Putamen (tissue), 1 donor: ENCODE measurements at regions not wholly inside any gene's neighbourhood (a gene's known extent, or its start where the extent isn't known, plus 50 kb on each side); places are given as distances from the start of the nearest gene placed in this dataset.
"Not testable (repeated sequence)": the region's sequence is repeated elsewhere in the genome, so short reads cannot be mapped to it uniquely, and the experiment has no call there.

Experiments used
- DNase-seq: peaks from one replicate; pipeline ENCODE4 v3.0.0-alpha.2; 2016; ENCODE audit warnings: low spot score

DNA sequence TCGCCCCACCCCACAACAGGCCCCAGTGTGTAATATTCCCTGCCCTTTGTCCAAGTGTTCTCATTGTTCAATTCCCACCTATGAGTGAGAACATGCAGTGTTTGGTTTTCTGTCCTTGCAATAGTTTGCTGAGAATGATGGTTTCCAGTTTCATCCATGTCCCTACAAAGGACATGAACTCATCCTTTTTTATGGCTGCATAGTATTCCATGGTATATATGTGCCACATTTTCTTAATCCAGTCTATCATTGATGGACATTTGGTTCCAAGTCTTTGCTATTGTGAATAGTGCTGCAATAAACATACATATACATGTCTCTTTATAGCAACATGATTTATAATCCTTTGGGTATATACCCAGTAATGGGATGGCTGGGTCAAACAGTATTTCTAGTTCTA, 132.7 kb downstream of the SNX10 start:
- not testable (repeated sequence) for DNase-seq

DNA sequence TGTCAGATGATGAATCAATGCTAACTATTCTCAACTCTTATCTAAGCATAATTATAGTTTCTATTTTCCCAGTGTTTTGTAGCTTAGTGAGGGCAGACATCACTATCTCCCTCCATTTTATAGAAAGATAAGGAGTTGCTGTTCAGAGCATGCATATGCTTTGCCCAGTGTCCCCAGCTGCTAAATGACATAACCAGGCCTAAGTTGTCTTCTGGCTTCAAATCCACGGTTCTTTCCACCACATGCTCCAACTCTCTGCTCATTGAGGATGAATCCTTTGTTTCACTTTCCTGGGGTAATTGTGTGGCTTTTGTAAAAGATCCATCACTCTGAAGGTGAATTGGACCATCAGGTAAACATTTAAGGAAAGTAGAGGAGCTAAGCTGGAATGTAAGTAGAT, 134.0 kb downstream of the SNX10 start:
- DNase-seq = no peak

DNA sequence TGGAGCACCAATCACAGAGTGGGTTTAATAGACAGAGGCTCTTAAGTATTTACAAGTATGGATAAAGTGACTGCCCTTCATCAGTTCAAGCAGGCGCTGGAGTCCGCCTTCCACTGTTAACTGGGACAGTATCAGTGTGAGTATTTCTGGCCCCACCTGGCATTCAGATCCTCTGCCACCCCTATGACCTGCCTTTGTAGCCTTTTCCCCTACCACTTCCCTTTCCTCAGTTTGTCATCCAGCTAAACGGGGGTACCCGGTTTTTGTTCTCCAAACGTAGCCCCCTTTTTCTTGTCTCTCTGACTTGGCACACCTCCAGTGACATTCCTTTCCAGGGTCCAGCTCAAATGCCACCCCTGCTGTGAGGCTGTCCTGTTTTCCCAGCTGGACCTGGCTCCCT, 134.4 kb downstream of the SNX10 start:
- DNase-seq = no peak

DNA sequence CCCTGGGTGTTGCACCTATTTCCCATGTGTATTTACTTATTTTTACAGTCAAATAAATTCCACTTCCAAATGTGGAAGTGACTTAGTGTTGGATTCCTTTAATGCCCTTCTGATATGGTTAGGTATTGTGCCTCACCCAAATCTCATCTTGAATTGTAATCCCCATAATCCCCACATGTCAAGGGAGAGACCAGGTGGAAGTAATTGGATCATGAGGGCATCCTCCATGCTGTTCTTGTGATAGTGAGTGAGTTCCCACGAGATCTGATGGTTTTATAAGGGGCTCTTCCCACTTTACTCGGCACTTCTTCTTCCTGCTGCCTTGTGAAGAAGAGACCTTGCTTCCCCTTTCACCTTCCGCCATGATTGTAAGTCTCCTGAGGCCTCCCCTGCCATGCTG, 136.9 kb downstream of the SNX10 start:
- no peak for DNase-seq

DNA sequence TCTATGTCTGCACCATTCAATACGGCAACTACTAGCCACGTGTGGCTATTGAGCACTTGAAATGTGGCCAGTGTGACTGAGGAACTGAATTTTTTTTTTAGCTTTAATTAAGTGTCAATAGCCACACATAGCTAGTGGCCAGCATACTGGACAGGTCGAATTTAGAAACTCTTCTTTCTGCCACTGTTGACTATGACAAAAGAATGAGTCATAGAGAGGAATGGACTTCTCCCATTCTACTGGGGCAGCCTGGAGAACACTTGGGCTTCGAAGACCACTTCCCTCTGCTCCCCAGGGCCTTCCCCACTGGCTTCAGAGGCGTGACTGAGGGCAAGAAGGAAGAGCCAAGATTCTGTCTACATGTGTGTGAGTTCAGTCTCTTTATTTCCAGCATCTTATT, 137.5 kb downstream of the SNX10 start:
- no peak for DNase-seq

- DNase-seq = no peak
These were observed 143.3 kb downstream of the SNX10 start for GRCh38 chr7:26434974-26435373.

DNA sequence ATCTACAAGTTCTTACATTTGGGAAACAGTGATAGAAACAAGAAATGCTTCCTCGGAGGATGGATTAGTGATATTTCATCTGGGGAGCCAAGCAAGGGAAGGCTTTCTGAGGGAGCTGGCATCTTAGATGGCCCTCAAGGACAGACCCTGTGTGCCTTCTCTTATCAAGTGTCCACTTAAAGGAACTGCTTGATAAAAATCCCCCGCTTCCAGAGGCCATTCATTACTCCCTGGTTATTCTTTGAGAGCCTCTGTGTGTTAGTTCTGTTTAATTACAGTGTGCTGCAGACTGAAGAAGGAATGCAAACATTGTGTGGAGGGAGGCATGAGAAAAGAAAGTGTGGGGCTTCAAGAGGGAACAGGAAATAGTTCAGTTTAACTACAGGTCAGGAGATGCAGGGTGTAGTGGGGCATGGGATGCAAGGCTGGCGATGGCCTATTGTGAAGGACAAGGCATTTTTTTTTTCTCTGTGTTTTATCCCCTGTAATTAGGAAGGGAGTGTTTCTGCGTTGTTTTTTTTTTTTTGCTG, 145.4 kb downstream of the SNX10 start:
- no peak for DNase-seq

DNA sequence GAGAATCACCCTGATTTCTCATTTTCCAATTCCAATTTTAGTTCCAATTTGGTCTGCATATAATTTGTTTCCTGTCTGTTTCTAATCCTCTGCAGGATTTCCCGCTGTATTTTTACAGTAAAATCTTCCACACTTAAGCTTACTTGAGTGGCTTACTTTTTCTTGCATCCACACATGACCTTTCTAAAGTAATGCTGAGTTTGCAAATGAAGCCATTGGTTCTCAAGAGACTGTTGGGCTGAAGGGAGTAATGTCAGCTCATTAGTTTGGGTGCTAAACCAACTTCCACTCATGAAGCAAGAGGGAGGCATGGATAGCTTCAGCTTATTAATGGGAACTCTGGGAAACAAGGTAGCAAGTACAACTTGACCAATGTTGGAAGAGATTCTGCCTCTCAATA, 146.4 kb downstream of the SNX10 start:
- DNase-seq = no peak

GRCh38 chr7:26439521-26440232, 148.0 kb downstream of the SNX10 start:
- DNase-seq = no peak

DNA sequence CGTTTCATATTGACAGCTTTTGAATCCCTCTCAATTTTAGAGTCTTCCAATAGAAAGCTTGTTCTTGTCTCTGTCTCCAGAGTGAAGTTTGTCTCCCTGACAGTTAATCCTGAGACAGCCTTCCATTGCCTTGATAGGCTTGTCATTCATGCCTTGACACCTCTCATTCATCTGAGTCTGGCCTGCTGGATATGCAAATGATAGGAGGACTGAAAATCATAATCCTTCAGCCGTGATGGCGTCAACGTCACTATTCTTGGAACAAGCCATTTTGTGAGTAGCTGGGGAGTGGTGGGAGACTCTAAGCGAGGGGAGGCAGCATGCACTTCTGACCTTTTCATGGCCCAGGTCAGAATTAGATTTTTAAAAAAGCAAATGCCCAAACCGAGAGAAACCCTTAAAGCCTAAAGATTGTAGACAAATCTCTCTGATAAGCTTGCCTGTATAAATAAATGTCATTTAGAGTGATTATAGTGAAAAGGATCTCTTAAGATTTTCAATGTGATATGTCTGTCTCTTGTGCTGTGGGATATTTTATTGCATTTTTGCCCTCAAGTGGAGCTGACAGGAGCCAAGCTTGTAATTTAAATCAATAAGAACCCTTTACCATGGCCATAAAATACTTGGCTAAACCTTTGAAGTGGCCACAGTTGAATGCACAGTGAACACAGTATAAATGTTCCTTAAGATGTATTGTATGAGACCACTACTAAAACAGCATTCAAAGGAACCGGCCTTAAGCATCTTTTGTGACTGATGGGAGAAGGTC, 148.8 kb downstream of the SNX10 start:
- DNase-seq = no peak

DNA sequence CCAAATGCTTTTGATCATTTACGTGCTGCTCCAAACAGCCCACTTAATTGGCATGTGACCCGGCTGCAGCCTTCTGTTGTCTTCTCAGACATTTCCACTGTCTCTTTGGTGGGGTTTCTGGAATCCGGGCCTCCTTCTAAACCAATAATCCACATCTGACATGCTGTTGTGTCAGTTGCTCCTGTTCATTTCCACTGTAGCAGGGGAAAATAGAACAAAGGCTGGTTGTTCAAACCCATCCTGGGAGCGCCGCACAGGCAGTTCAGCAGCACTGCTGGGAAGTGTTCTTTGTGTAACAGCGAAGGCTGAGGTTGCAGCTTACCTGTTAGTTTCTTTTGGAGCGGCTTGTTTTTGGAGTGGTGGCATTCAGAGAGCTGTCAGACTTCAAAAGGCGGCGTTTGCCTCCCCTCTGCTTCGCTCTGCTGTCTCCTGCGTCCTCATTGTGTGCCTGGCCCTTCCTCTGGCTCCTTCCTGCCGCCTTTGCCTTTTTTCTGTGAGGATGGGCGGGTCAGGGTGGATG, 149.4 kb downstream of the SNX10 start:
- no peak for DNase-seq

GRCh38 chr7:26441611-26442277, 150.1 kb downstream of the SNX10 start:
- DNase-seq = no peak

GRCh38 chr7:26443006-26443405, 151.3 kb downstream of the SNX10 start:
- DNase-seq = no peak

- DNase-seq = no peak
These were observed 152.1 kb downstream of the SNX10 start for GRCh38 chr7:26443751-26444150.

DNA sequence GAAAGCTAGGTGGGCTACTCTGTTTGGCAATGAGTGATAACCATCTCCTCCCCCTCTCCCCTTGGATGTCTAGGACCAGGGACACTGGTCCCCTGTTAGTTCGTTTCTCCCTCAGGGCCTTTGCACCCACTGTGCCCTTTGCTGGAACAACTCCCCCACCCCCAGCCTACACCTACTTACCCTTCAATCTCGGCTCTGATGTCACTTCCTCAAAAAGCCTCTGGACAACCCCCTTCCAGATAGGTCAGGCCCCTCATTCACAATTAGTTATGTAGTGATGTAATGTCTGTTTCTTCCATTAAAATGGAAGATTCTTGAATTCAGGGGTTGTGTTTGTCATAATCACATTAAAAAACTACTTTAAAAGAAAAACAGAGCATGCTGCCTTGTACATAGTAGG, 152.9 kb downstream of the SNX10 start:
- no peak for DNase-seq

GRCh38 chr7:26447116-26447515, 155.5 kb downstream of the SNX10 start:
- no peak for DNase-seq

DNA sequence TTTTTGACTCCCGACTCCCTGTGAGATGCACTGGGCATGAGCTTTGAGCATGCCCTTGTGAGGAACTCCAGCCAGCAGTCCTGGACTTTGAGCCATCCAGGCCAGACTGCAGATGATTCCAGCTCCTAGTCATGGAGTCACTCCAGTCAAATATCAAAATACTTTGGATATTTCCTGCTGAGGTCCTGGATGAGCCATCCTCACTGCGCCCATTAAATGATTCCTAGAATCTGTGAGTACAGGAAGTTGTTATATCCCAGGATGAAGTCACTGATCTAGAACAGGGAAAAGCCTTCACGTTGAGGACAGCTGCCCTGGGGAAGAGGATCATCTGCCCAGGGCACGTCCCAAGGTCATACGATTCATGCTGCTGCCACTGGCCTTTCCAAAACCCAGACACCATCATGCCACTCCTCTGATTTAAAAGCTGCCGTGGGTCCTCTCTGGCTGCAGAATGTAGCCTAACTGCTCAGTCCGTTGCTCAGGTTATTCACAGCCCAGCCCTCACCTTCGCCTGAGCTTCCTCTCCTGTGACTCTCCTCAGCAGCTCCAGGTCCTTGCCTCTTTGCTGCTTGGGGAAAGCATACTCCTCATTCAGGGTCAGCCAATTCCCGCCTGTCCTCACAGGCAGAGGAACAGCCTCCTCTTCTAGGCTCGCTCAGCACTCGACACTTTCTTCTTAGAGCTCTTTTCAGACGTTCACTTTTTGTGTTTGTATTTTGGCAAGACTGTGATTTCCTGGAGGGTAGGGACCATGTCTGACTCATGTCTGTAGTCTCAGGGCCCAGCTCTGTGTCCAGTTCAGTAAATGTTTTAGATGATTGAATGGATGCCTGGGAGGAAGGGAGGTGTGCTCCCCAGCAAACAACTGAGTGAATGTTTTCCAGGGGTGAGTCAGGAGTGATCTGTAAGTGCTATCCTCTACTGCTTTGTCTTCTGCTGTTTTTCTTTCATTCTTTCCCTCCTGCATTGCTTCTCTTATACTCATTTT, 157.8 kb downstream of the SNX10 start:
- no peak for DNase-seq

GRCh38 chr7:26451997-26452396, 160.3 kb downstream of the SNX10 start:
- no peak for DNase-seq

GRCh38 chr7:26454180-26454579, 162.5 kb downstream of the SNX10 start:
- no peak for DNase-seq

- DNase-seq = no peak
These were observed 166.2 kb downstream of the SNX10 start for GRCh38 chr7:26457696-26458327.
